Right lobe of liver (tissue), 4 donors: ENCODE measurements at regions not wholly inside any gene's neighbourhood (a gene's known extent, or its start where the extent isn't known, plus 50 kb on each side); places are given as distances from the start of the nearest gene placed in this dataset.

ENCODE experiments used
- POLR2A ChIP-seq: fragments of 450-650 bp; IDR thresholded peaks from one replicate; pipeline ENCODE4 v1.6.1; 2017; ENCODE audit warnings: antibody characterized with exemption, mild to moderate bottlenecking
- TF ChIP-seq, protein P1 (sequence below), 4 donors: fragments of 200-600 bp in 3 of 4; fragments of 450-650 bp in 1 of 4; IDR thresholded peaks; one replicate each; pipeline versions ENCODE4 v1.5.1 to v1.8.0; 2016 to 2022; ENCODE audit warnings: antibody characterized with exemption in 4 of 4, mild to moderate bottlenecking in 2 of 4
- donor health status: DM: no; HTN: no; CAD: no.
- donor health status: DM: no; HTN: no; CAD: no.
- donor health status: DM: no; HTN: yes; CAD: no.

DNA sequence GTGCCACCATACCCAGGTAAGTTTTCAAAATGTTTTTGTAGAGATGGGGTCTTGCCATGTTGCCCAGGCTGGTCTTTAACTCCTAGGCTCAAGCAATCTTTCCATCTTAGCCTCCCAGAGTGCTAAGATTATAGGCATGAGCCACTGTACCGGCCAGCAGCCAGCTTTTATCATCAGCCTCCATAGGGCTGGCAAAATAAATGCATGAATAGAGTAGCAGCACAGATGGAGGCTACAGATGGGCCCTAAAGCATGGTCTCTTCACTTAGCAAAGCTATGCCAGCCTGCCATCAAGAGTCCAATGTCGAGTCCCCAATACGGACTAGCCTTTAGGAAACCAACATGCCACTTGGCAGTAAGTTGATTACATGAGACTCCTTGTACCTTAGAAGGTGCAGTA, 63.8 kb downstream of the CNTN3 start:
- TF ChIP-seq, protein P1, sequence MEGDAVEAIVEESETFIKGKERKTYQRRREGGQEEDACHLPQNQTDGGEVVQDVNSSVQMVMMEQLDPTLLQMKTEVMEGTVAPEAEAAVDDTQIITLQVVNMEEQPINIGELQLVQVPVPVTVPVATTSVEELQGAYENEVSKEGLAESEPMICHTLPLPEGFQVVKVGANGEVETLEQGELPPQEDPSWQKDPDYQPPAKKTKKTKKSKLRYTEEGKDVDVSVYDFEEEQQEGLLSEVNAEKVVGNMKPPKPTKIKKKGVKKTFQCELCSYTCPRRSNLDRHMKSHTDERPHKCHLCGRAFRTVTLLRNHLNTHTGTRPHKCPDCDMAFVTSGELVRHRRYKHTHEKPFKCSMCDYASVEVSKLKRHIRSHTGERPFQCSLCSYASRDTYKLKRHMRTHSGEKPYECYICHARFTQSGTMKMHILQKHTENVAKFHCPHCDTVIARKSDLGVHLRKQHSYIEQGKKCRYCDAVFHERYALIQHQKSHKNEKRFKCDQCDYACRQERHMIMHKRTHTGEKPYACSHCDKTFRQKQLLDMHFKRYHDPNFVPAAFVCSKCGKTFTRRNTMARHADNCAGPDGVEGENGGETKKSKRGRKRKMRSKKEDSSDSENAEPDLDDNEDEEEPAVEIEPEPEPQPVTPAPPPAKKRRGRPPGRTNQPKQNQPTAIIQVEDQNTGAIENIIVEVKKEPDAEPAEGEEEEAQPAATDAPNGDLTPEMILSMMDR (IDR thresholded peaks at IDR 0.05), result no peak
- TF ChIP-seq POLR2A, result no peak
